GM21367 (cell line): ENCODE measurements at regions not wholly inside any gene's neighbourhood (a gene's known extent, or its start where the extent isn't known, plus 50 kb on each side); places are given as distances from the start of the nearest gene placed in this dataset.

Source experiments
- ATAC-seq: cut with Tn5 transposase; IDR thresholded peaks from one replicate; pipeline ENCODE4 v1.9.1; 2021; ENCODE audit not compliant: unreplicated experiment

DNA sequence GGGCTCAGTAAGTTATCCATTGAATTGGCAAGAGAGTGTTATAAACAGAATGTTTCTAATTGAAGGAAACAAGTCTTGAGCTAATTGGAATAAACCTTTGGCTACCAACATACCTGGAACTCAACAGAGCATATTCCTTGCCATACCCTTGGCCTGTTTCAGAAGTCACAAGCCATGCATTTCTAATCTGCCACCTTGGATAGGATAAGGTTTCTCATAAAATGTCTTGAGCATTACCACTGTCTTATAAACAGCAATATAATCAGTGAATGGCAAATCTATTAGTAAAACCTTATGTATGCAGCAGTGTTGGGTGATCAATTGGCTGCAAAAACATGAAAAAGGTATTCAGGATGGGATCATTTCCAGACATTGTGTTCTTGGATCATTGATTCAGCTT, 765.2 kb upstream of the SEL1L start:
- ATAC-seq: no peak

DNA sequence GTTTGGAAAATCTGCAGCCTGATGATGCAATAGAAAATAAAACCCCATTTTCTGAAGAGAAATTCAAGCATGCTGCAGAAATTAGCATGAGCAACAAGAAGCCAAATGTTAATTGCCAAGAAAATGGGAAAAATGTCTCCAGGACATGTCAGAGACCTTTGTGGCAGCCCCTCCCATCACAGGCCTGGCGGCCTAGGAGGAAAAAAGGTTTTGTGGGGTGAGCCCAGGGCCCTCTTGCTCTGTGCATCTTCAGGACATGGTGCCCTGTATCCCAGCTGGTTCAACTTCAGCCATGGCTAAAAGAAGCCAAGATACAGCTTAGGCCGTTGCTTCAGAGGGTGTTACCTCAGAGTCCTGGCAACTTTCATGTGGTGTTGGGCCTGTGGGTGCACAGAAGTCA, 775.5 kb upstream of the SEL1L start:
- no peak for ATAC-seq

DNA sequence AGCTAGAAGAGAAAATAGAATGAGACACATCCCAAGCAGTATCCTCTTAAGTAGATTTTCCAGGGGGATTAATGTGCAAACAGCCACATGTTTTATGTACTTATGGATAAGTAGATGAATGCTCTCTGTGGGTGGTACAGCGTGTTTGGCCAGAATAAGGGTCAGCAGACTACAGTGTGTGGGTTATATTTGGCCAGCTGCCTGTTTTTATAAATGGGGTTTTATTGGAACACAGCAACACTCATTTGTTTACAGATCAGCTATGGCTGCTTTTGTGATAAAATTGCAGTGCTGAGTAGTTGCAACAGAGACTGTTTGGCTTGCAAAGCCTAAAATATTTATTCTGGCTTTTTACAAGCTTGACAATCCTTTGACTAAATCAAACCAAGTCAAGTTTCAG, 780.2 kb upstream of the SEL1L start:
- ATAC-seq: no peak

DNA sequence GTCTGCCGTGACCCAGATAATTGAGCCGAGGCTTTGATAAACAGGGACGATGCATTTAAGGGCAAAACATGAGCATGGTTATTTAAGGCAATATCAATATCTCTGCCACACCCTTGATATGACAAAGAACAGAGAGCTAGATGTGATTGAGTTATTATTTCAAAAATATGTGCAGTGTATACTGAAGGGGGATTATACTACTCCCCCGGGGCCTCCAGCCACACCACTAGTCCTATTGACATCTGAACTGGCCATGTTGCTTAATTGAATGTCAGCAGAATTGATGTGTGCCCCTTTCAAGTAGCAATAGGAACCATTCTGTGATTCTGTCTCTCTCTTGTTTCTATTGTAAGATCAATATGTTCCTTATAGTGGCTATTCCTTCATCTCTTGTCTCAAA, 794.8 kb upstream of the SEL1L start:
- no peak for ATAC-seq

DNA sequence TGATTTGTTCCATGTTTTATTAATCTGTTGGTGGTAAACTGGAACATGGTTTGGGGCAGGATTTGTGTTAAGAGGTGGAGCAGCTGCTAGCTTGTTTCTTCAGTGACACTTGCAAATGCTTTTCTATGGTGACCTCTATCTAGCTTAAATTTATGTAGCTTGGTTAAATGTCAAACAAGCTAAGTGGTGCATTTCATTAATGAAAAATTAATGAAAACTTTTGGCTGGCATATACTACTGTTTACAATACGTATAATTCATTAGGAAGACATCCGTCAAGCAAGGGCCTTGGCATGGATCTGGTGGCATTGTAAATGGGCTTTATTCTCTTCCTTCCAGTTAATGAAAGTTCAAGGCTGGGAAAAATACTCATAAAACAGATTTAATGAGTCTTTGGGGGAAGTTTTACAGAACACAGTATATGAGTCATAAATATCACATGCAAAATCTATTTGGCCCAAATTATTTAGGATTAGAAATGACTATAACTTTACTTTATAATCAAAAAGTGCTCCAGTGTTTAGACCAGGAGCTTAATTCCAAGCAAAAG, 807.7 kb upstream of the SEL1L start:
- ATAC-seq: no peak

DNA sequence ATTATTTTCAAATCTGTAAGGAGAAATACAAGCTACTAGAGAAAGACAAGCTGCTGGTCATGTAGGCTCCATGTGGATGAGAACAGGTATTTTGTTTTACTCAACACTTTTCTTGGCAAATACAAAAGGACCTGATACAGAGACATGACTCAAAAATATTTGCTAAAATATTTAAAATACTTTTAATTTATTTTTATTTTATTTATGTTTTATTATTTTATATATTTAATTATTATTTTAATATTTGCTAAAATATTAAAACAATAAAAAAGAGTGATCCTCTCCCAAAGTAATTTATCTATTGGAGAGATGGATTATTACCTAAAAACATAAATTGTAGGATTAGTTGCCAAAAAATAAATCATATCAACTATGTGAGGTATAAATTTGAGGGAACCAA, 808.9 kb upstream of the SEL1L start:
- ATAC-seq: no peak

DNA sequence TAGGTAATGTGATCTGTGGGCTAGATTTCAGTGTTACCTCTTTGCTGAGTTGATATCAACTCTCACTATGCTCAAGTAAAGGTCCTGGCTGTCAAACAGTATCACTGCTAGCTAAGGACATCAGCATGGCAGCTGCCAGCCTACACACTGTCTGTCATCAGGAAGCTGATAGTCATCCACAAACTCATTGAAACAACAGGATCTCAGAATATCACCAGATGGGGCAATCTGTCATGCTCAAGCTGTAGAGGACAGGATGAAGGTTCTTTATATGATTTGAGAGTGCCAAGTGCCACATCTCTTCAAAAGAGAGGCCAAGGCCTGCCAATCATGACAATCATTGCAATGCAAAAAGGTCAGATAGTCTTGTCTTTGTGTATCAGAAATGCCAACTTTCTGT, 811.5 kb upstream of the SEL1L start:
- no peak for ATAC-seq

DNA sequence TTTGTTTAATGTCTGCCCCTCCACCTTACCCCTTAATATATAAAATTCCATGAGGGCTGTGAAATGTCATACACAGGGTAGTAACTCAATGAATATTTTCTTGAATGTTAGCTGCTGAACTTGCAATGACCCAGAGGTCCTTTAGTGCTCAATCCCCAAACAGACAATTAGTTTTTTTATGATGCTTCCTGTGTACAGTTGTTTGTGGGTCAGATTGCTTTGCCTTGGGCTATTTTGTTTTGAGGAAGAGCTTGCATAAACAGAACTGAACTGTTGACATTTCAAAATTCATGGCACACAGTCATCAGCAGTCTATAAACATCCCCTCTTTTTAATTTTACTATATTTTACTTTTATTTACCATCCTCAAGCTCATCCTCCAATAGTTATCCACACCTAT, 820.5 kb upstream of the SEL1L start:
- no peak for ATAC-seq

DNA sequence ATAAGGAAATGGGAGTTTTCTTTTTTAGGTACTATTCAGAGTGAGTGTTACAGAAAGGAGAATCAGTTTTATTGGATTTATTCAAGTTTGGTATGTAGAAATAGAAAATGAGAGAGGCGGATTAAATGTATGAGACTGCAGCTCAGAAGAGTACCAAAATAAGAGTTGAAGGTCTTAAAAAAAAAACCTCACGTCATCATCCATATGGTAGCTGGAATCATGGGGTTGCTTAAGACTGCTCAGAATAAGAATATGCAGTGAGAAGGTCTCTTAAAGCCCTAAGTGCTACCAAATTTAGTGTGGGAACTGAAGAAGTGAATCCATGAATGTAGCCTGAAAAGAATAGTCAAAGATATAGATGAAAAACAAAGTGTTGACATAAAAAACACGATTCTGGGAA, 825.5 kb upstream of the SEL1L start:
- no peak for ATAC-seq

DNA sequence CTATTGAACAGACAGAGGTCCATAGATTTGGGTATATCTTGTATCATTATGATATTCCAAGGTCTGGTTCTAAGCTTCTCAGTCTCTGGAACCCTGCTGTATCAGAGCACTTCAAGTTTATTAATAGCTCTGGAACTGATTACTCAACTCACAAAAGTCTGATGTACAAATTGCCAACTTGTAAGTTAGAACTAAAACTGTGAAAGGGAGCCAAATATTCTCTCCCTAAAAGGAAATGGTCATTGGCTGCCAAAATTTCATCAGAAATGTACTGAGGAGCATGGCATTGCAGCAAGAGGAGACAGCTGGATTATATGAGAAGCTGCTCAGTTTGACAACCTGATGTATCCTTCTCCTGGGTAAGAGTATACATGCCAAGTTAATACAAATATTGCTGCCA, 828.8 kb upstream of the SEL1L start:
- no peak for ATAC-seq

DNA sequence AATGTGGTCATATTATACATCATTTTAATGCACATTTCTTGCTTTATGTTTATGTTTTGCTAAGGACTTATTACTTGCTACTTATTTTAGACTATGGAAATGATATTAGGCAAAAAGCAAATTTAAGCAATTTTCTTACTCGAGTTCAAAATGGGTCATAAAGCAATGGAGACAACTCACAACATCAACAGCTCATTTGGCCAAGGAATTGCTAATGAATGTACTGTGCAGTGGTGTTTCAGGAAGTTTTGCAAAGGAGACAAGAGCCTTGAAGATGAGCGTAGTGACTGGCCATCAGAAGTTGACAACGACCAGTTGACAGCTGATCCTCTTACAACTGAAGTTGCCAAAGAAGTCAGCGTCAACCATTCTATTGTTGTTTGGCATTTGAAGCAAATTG, 831.8 kb upstream of the SEL1L start:
- no peak for ATAC-seq

DNA sequence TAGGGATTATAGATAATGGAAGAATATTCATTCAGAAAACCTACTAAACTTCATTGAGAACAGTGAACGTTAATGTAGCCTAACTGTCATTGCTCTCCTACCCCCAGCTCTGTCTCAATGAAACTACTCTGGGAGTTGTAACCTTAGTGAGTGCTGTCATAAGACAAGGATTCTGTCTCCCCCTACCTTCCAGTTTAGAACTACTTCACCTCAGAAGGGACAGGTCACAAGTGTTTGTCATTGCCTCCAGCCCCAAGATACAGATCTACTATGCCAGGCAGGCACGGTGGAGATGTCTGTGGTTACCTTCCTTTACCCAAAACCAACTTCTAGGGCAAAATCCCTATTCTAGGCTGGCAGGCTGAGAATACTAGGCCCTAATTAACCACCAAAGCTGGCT, 833.1 kb upstream of the SEL1L start:
- ATAC-seq: no peak

DNA sequence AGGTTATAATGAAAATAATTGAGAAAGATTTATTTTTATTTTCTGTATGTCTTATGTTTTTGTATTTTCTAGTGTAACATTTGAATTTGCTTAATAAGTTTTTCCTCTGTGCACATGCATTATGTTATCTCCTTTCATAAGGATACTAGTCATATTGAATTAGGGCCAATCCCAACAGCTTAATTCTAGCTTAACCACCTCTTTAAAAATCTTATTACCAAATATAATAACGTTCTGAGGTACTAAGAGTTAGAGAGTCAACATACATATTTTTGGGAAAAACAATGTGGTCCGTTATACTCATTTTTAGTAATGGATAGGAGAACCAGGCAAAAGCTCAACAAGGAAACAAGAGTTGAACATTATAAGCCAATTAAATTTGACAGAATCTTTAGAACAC, 845.6 kb upstream of the SEL1L start:
- no peak for ATAC-seq

DNA sequence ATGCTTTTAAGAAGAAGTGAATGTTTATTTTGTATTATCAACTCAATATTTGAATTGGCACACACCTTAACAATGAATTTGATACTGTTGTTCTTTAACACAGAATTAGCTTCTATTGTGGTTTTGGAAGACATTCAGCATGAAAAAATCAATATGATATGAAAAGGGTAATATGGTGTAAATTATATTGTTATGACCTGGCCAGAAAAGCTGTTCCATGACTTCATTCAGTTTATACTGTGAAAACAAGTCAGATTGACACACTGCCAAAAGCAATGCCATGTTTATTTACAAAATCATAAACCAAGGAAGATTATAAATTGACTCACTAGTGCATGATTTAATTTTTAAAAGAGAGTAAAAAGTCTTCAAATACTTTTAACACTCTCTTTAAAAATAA, 851.4 kb upstream of the SEL1L start:
- ATAC-seq: no peak

DNA sequence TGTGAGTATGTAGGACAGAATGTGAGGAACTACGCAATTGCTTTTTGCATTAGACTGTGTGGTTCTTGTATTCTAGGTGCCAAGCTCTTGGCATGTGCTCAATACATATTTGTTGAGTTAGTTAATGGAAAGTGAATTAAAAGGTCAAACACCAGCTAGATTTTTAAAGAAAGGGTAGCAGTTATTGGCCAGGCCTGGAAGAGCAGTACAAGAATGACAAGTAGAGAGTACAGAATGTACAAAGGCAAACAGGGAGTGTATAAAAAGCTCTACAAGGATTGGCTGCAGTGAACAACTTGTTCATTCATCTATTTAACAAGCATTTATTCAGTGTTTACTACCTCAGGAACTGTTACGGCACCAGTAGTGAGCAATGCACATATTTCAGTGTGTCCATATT, 854.0 kb upstream of the SEL1L start:
- no peak for ATAC-seq

DNA sequence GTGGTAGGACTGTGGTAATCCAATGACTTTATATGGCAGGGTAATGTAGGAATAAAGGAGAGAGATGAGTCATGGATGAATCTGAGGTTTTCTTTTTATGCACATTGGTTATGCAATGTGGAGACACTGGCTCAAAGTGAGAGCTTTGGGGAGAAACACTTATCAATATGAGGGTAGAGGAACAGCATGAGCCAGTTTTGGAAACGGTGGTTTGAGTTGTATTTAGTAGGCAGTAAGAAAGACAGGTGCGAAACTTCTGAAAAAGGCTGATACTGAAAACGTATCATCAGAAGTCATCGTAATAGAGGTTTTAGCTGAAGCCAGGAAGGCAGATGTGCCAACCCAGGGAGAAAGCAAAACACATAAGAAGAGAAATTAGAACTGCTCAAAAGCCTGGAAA, 854.8 kb upstream of the SEL1L start:
- ATAC-seq: no peak

DNA sequence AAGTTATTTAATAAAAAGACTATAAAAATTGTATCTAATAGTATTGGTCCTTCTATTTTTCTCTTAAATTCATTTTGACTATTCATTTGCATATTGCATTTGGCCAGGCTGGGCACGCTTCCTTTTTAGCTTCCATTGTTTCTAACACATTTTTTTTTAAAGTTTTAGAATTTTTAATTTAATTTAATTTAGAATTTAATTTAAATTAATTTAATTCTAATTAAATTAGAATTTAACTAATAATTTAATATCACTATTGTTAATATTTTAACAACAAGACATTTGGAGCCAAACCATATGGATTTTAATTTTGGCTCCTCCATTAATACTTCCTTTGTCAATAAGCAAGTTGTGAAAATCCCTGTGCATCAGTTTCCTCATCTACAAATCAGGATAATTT, 856.9 kb upstream of the SEL1L start:
- no peak for ATAC-seq

DNA sequence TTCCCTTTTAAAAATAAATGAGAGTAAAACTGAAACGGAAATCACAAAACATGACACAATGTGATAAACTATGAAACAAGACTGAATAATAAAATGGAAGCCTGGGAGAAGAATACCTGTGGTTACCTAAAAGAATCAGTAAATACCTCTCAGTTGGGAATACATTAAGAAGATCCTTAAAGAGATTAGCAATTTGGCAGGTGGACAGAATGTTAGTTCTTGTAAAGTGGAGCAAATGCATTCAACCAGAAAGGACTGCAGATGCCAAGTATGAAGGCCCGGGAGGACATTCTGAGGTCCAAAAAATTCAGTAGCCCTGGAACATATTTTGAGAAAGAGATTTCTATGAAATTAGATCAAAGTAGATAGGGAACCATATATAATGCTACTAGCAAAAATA, 861.3 kb upstream of the SEL1L start:
- no peak for ATAC-seq

DNA sequence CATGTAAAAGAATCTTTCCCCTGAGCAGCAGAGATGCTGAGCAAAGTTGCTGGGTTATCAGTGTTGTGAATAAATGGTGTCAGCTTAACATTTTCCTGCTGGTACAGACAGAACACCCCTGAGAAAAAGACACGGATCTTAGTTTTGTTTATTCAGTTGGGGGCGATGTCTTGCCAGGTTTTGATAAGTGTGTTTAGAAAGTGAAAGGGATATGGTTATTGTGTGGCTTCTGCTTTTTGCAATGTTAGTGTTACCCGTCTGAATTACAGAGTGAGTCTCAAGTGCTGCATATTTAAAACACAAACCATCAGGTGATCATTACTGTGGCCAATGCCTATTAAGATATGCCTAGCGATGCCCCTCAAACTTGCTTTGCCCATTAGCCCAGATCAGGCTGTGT, 864.6 kb upstream of the SEL1L start:
- no peak for ATAC-seq

DNA sequence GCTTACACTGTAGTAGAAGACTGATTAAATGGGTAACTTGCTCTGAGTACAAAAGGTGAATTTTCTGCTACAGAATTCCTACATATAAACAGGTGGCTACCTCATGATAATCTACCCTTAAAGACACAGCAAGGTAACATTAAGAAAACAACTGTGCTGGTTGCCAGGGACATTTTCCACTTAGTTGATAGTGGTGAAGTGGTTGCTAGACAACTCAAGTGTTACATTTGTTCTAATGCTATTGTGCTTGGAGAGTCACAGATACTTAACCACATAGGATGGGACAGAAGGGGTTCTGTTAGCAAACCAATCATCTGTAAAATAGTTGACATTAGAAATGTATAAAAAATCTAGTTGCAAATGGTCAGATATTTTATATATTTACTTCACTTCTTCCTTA, 870.3 kb upstream of the SEL1L start:
- no peak for ATAC-seq

DNA sequence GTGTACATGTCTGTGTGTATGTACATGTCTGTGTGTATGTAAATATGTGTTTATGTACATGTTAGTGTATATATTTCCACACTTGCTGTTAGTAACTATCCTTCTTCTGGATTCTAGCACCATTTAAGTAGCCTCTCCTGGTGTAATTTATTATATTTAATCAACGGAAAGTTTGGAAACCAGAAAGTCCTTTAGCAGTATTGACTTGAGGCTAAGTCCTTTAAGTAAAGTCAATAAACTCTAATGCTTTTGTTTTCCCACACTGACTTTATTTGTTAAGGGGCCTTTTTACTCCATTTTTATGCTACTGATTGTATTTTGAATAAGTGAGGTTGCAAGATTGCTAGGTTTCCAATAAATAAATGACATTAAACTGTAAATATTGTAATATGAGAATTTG, 876.4 kb upstream of the SEL1L start:
- no peak for ATAC-seq

DNA sequence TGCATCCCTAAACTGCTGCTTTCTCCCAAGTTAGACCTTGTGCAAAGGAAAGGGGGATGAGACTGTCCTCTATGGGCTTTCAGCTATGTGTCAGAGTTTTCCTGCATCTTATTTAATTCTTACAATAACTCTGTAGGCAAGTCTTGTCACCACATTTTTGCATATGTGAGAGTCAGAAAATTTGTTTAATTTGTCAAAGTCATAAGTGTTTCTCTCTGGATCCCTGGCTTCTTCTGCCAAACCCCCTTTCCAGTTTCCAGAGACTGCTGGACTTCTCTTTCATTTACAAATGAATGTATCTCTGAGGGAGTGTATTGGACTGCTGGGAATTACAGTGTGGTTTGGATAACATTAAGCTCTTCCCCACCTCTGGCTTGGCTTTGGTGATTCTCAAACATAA, 877.6 kb upstream of the SEL1L start:
- ATAC-seq: no peak

DNA sequence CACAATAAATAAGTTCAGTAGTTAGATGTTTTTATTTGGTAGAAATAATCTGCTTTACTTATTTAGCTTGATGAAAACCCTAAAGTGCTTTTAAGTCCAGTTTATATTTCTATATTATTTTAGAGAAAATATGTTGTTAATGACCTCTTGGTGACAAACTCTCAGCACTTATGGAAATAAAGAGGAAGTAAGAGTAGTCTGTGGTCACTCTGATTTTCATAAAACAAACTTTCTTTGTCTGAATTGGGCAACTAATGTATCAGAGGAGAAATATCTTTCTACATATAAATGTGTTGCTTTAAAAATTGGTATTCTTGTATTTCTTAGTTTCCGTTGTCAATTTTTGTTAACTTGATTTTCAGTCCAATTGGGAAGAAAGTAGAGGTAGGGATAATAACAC, 878.9 kb upstream of the SEL1L start:
- ATAC-seq: no peak
